Testis (tissue), 2 donors: ENCODE measurements at regions not wholly inside any gene's neighbourhood (a gene's known extent, or its start where the extent isn't known, plus 50 kb on each side); places are given as distances from the start of the nearest gene placed in this dataset.

Experiments used
- POLR2A ChIP-seq: fragments of 450-650 bp; IDR thresholded peaks from one replicate; pipeline ENCODE4 v1.6.1; 2017; ENCODE audit warnings: antibody characterized with exemption, mild to moderate bottlenecking, moderate library complexity
- TF ChIP-seq, protein P1 (sequence below), 3 experiments: fragments of 450-650 bp in 2 of 3; fragments of 200-600 bp in 1 of 3; sonication (generic) in 1 of 3; IDR thresholded peaks; one replicate each; pipeline ENCODE4 v1.5.1; 2016 to 2019; ENCODE audit warnings: antibody characterized with exemption in 3 of 3, mild to moderate bottlenecking in 2 of 3, moderate library complexity in 1 of 3

GRCh38 chr17:79217473-79218135 is 143.0 kb downstream of the ENGASE start:
- TF ChIP-seq, protein P1, sequence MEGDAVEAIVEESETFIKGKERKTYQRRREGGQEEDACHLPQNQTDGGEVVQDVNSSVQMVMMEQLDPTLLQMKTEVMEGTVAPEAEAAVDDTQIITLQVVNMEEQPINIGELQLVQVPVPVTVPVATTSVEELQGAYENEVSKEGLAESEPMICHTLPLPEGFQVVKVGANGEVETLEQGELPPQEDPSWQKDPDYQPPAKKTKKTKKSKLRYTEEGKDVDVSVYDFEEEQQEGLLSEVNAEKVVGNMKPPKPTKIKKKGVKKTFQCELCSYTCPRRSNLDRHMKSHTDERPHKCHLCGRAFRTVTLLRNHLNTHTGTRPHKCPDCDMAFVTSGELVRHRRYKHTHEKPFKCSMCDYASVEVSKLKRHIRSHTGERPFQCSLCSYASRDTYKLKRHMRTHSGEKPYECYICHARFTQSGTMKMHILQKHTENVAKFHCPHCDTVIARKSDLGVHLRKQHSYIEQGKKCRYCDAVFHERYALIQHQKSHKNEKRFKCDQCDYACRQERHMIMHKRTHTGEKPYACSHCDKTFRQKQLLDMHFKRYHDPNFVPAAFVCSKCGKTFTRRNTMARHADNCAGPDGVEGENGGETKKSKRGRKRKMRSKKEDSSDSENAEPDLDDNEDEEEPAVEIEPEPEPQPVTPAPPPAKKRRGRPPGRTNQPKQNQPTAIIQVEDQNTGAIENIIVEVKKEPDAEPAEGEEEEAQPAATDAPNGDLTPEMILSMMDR (IDR thresholded peaks at IDR 0.05), result no peak
- no peak for TF ChIP-seq POLR2A
